ENCODE measurements at regions not wholly inside any gene's neighbourhood (a gene's known extent, or its start where the extent isn't known, plus 50 kb on each side); places are given as distances from the start of the nearest gene placed in this dataset.

- TF ChIP-seq BHLHE40 (IDR thresholded peaks at IDR 0.05; ENCODE audit: low read depth, low read length), result no peak
- TF ChIP-seq CTCF (conservative IDR thresholded peaks at IDR 0.05; ENCODE audit: low read depth, low read length), result no peak
- no peak for TF ChIP-seq NFE2L2 (IDR thresholded peaks at IDR 0.05; ENCODE audit: low read depth, low read length)
Observed at GRCh38 chr10:108836362-108836761, 1086.9 kb downstream of the XPNPEP1 start.

All from IMR-90 (cell line).